ENCODE measurements at regions not wholly inside any gene's neighbourhood (a gene's known extent, or its start where the extent isn't known, plus 50 kb on each side); places are given as distances from the start of the nearest gene placed in this dataset.
"Not testable (repeated sequence)": the region's sequence is repeated elsewhere in the genome, so short reads cannot be mapped to it uniquely, and the experiment has no call there.

- H3K4me2 ChIP-seq (ENCODE audit: low read length); H3K79me2 ChIP-seq (ENCODE audit: low read length); H3K27me3 ChIP-seq (ENCODE audit: low read length); H3K9me2 ChIP-seq (replicated peaks; ENCODE audit: low read length); H3K9me3 ChIP-seq (ENCODE audit: low read length); H4K20me1 ChIP-seq (ENCODE audit: low read length); H3F3A ChIP-seq (ENCODE audit: low read length, unreplicated experiment); H3K9ac ChIP-seq (ENCODE audit: low read length); intact Hi-C loops (cut with micrococcal nuclease); H3K27ac ChIP-seq (ENCODE audit: low read length); H3K36me3 ChIP-seq (ENCODE audit: low read depth, low read length); H3K4me1 ChIP-seq (ENCODE audit: insufficient read depth, low read length); ATAC-seq; H2AFZ ChIP-seq (ENCODE audit: low read length); DNase-seq; BruUV-seq (replicated peaks); H3K4me3 ChIP-seq (ENCODE audit: low read length); CTCF ChIA-PET; POLR2A ChIA-PET (ENCODE audit: unreplicated experiment): not testable (repeated sequence)
Measured at GRCh38 chr2:91559886-91560614, 2868.6 kb downstream of the RPIA start.

GRCh38 chr2:91562184-91562583 is 2870.7 kb downstream of the RPIA start:
- intact Hi-C loops (cut with micrococcal nuclease); H3K9ac ChIP-seq (ENCODE audit: low read length); CTCF ChIA-PET; H3K79me2 ChIP-seq (ENCODE audit: low read length); H3K27me3 ChIP-seq (ENCODE audit: low read length); DNase-seq; POLR2A ChIA-PET (ENCODE audit: unreplicated experiment); H3K9me3 ChIP-seq (ENCODE audit: low read length); BruUV-seq (replicated peaks); H3K9me2 ChIP-seq (replicated peaks; ENCODE audit: low read length); H3K36me3 ChIP-seq (ENCODE audit: low read depth, low read length); H3K27ac ChIP-seq (ENCODE audit: low read length); H3F3A ChIP-seq (ENCODE audit: low read length, unreplicated experiment); H3K4me3 ChIP-seq (ENCODE audit: low read length); H3K4me2 ChIP-seq (ENCODE audit: low read length); ATAC-seq; H4K20me1 ChIP-seq (ENCODE audit: low read length); H3K4me1 ChIP-seq (ENCODE audit: insufficient read depth, low read length); H2AFZ ChIP-seq (ENCODE audit: low read length): not testable (repeated sequence)

- POLR2A ChIA-PET (ENCODE audit: unreplicated experiment); intact Hi-C loops (cut with micrococcal nuclease): not testable (repeated sequence)
Measured at GRCh38 chr2:91564700-91565099, 2873.2 kb downstream of the RPIA start.

GRCh38 chr2:91565689-91566430 is 2874.4 kb downstream of the RPIA start:
- H3K79me2 ChIP-seq (ENCODE audit: low read length); H3K4me3 ChIP-seq (ENCODE audit: low read length); CTCF ChIA-PET; H3F3A ChIP-seq (ENCODE audit: low read length, unreplicated experiment); H3K9me3 ChIP-seq (ENCODE audit: low read length); intact Hi-C loops (cut with micrococcal nuclease); POLR2A ChIA-PET (ENCODE audit: unreplicated experiment); H3K9me2 ChIP-seq (replicated peaks; ENCODE audit: low read length); H3K9ac ChIP-seq (ENCODE audit: low read length); H3K27ac ChIP-seq (ENCODE audit: low read length); H3K27me3 ChIP-seq (ENCODE audit: low read length); H3K36me3 ChIP-seq (ENCODE audit: low read depth, low read length); H3K4me2 ChIP-seq (ENCODE audit: low read length); H3K4me1 ChIP-seq (ENCODE audit: insufficient read depth, low read length); BruUV-seq (replicated peaks); H4K20me1 ChIP-seq (ENCODE audit: low read length); DNase-seq; H2AFZ ChIP-seq (ENCODE audit: low read length); ATAC-seq: not testable (repeated sequence)

More at GRCh38 chr2:91564700-91565099, 2873.2 kb downstream of the RPIA start:
- H3K27ac ChIP-seq (ENCODE audit: low read length); H3K4me2 ChIP-seq (ENCODE audit: low read length); H2AFZ ChIP-seq (ENCODE audit: low read length); H3K27me3 ChIP-seq (ENCODE audit: low read length); ATAC-seq; H3K36me3 ChIP-seq (ENCODE audit: low read depth, low read length); H3K9me2 ChIP-seq (replicated peaks; ENCODE audit: low read length); DNase-seq; CTCF ChIA-PET; H3K9ac ChIP-seq (ENCODE audit: low read length); H4K20me1 ChIP-seq (ENCODE audit: low read length); H3K9me3 ChIP-seq (ENCODE audit: low read length); BruUV-seq (replicated peaks); H3F3A ChIP-seq (ENCODE audit: low read length, unreplicated experiment); H3K4me1 ChIP-seq (ENCODE audit: insufficient read depth, low read length); H3K4me3 ChIP-seq (ENCODE audit: low read length); H3K79me2 ChIP-seq (ENCODE audit: low read length): not testable (repeated sequence)

- H2AFZ ChIP-seq (ENCODE audit: low read length); H3K27me3 ChIP-seq (ENCODE audit: low read length); intact Hi-C loops (cut with micrococcal nuclease); POLR2A ChIA-PET (ENCODE audit: unreplicated experiment); H3K4me2 ChIP-seq (ENCODE audit: low read length); H3K36me3 ChIP-seq (ENCODE audit: low read depth, low read length); H3K4me3 ChIP-seq (ENCODE audit: low read length); BruUV-seq (replicated peaks); H3F3A ChIP-seq (ENCODE audit: low read length, unreplicated experiment); H3K27ac ChIP-seq (ENCODE audit: low read length); H3K9me2 ChIP-seq (replicated peaks; ENCODE audit: low read length); H3K9ac ChIP-seq (ENCODE audit: low read length); CTCF ChIA-PET; ATAC-seq; H3K79me2 ChIP-seq (ENCODE audit: low read length); H4K20me1 ChIP-seq (ENCODE audit: low read length); H3K4me1 ChIP-seq (ENCODE audit: insufficient read depth, low read length); DNase-seq; H3K9me3 ChIP-seq (ENCODE audit: low read length): not testable (repeated sequence)
Measured at GRCh38 chr2:91566611-91567010, 2875.1 kb downstream of the RPIA start.

- intact Hi-C loops (cut with micrococcal nuclease); H3K4me2 ChIP-seq (ENCODE audit: low read length); H3K79me2 ChIP-seq (ENCODE audit: low read length); BruUV-seq (replicated peaks); H3K9me3 ChIP-seq (ENCODE audit: low read length); POLR2A ChIA-PET (ENCODE audit: unreplicated experiment); H3K27me3 ChIP-seq (ENCODE audit: low read length); H3K36me3 ChIP-seq (ENCODE audit: low read depth, low read length); H4K20me1 ChIP-seq (ENCODE audit: low read length); H2AFZ ChIP-seq (ENCODE audit: low read length); H3K4me1 ChIP-seq (ENCODE audit: insufficient read depth, low read length); H3F3A ChIP-seq (ENCODE audit: low read length, unreplicated experiment); DNase-seq; H3K27ac ChIP-seq (ENCODE audit: low read length); H3K9ac ChIP-seq (ENCODE audit: low read length); ATAC-seq; H3K4me3 ChIP-seq (ENCODE audit: low read length); CTCF ChIA-PET; H3K9me2 ChIP-seq (replicated peaks; ENCODE audit: low read length): not testable (repeated sequence)
Measured at GRCh38 chr2:91567546-91568335, 2876.3 kb downstream of the RPIA start.
